Right atrium auricular region (tissue), 2 donors: ENCODE measurements at regions not wholly inside any gene's neighbourhood (a gene's known extent, or its start where the extent isn't known, plus 50 kb on each side); places are given as distances from the start of the nearest gene placed in this dataset.
A peak's percentile ranks its signal among the peaks of the same experiment; 100 is the strongest.

Source experiments
- DNase-seq: peaks from one replicate; pipeline ENCODE4 v3.0.0-alpha.2; 2019; ENCODE audit warnings: low spot score
- H3K27ac ChIP-seq, 2 donors: fragments of 200-600 bp; sonication (generic); 1 replicate in 1 of 2; 2 replicates in 1 of 2; pipeline ENCODE4 v1.5.1; 2016 to 2019
- H3K27me3 ChIP-seq, 2 donors: fragments of 200-600 bp; sonication (generic); one replicate each; pipeline versions ENCODE4 v1.5.1 to v1.6.0; 2017 to 2019
- H3K36me3 ChIP-seq: fragments of 200-600 bp; sonication (generic); one replicate; pipeline ENCODE4 v1.5.1; 2016
- H3K4me1 ChIP-seq, 2 donors: fragments of 200-600 bp; sonication (generic); one replicate each; pipeline versions ENCODE4 v1.5.1 to v1.6.0; 2017 to 2019
- H3K4me3 ChIP-seq, 2 donors: fragments of 200-600 bp; sonication (generic); 1 replicate in 1 of 2; 2 replicates in 1 of 2; pipeline ENCODE4 v1.5.1; 2017 to 2019; ENCODE audit warnings: mild to moderate bottlenecking in 1 of 2, moderate library complexity in 1 of 2
- H3K9me3 ChIP-seq, 2 donors: fragments of 200-600 bp; sonication (generic); one replicate each; pipeline ENCODE4 v1.5.1; 2019
- CTCF ChIP-seq, 2 donors: fragments of 200-600 bp; sonication (generic); IDR thresholded peaks; one replicate each; pipeline ENCODE4 v1.5.1; 2019; ENCODE audit warnings: antibody characterized with exemption in 2 of 2

DNA sequence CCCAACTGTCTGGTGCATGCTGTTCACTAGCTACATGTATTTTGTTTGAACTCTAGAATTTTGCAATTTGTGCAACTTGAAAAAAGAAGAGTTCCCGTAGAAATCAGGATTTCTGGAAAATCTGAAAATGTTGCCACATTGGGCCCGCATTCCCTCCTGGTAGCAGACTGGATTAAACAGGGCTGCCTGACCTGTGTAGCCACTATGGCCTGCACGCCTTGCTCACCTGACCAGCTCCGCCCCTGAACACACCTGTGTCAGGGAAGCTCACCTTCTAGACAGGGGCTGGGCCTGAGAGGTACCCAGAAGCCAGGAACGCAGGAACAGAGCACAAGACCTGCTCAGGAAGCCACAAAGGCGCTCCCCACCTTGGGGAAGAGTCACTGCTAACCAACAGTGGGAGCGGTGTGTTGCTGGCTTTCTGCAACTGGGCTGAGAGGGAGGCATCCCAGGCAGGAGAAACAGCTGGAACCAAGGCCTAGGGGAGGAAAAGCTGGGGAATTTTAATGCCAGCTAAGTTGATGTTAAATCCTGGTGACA is 106.5 kb downstream of the UQCRFS1 start:
- TF ChIP-seq CTCF (IDR thresholded peaks at IDR 0.05), result no peak
- no peaks in the 10 kb centered on the region for H3K27me3 ChIP-seq
- no peaks in the 10 kb centered on the region for H3K36me3 ChIP-seq
- H3K4me1 ChIP-seq, result no peaks in the 10 kb centered on the region
- H3K9me3 ChIP-seq, result no peaks in the 10 kb centered on the region
- no peak for DNase-seq
- H3K27ac ChIP-seq, result no peak overlapping the region
- no peak overlapping the region for H3K4me3 ChIP-seq

DNA sequence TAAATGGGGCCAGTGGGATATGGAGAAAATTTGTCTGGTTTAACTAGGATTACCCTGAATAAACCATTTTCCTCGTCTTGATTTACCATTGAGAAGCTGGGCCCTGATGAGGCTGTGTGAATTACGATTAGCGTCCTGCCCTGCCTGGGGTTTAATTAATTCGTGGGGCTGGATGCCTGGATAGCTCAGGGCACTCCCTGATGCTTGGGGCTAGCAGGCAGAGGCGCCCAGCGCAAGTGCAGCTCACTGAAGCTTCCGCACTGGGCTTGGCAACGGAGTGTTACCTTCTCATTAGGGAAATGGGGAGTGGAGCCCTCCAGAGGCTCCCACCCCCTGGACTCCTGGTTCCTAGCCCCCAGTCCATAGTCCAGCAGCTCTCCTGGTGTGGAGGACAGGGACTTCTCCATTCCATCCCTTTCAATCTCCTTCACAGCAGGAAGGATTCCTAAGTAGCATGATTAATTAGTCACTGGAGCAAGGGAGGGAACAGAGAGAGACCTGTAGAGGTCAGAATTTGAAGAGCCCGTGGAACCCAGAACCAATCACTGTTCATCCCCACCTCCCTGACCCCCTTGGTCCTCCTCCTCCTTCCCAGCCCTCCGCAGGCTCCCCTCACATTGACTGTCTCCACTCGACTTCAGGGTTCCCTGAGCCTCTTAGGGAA is 107.2 kb downstream of the UQCRFS1 start:
- Histone ChIP-seq H3K4me3 (no peak overlapping the region), H3K36me3 (no peaks in the 10 kb centered on the region), H3K27ac (no peak overlapping the region), H3K9me3 (peaks cover 0 to 5% of the 10 kb centered on the region in 2 donors), H3K27me3 (no peaks in the 10 kb centered on the region), H3K4me1 (no peaks in the 10 kb centered on the region)
- TF ChIP-seq CTCF (IDR thresholded peaks at IDR 0.05), result no peak
- no peak for DNase-seq

DNA sequence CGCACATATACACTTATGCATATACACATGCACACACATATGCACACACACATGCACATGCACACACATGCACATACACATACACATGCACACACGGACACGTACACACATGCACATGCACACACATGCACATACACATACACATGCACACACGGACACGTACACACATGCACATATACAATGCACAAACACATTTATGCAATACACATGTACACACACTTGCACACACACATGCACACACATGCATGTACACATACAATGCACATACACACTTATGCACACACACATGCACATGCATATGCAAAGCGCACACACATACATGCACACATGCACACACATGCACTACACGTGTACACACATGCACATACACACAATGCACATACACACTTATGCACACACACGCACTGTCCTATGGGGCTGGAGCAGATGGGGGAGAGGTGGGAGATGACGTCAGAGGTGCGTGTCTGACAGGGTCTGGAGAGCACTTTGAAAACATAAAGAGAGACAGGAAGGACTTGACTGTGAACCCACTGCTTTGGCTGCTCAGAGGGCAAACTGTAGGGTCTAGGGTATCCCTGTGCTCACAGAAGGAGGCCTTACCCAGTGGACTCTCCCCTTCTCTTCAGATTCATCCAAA is 108.2 kb downstream of the UQCRFS1 start:
- no peak for DNase-seq
- H3K4me3 ChIP-seq, result no peak overlapping the region
- H3K9me3 ChIP-seq, result peaks cover 0 to 12% of the 10 kb centered on the region in 2 donors
- no peak overlapping the region for H3K27ac ChIP-seq
- TF ChIP-seq CTCF (IDR thresholded peaks at IDR 0.05), result no peak
- H3K27me3 ChIP-seq, result no peaks in the 10 kb centered on the region
- no peaks in the 10 kb centered on the region for H3K4me1 ChIP-seq
- no peaks in the 10 kb centered on the region for H3K36me3 ChIP-seq

GRCh38 chr19:29098863-29099481 is 114.0 kb downstream of the UQCRFS1 start:
- DNase-seq, result peak; percentile 87
- no peaks in the 10 kb centered on the region for H3K4me1 ChIP-seq
- peaks cover 0 to 12% of the 10 kb centered on the region in 2 donors for H3K9me3 ChIP-seq
- H3K4me3 ChIP-seq, result no peak overlapping the region
- H3K27ac ChIP-seq, result peak overlapping the region; percentile 51 to 55
- no peaks in the 10 kb centered on the region for H3K36me3 ChIP-seq
- no peak for TF ChIP-seq CTCF (IDR thresholded peaks at IDR 0.05)
- H3K27me3 ChIP-seq, result no peaks in the 10 kb centered on the region

GRCh38 chr19:29098091-29098490 is 114.9 kb downstream of the UQCRFS1 start:
- Histone ChIP-seq H3K4me3 (no peak overlapping the region), H3K9me3 (peaks cover 0 to 12% of the 10 kb centered on the region in 2 donors), H3K27me3 (no peaks in the 10 kb centered on the region), H3K27ac (peak overlapping the region in 1 of 2 donors; percentile 55), H3K36me3 (no peaks in the 10 kb centered on the region), H3K4me1 (no peaks in the 10 kb centered on the region)
- no peak for TF ChIP-seq CTCF (IDR thresholded peaks at IDR 0.05)
- DNase-seq, result no peak
